Ishikawa (cell line): ENCODE measurements at regions not wholly inside any gene's neighbourhood (a gene's known extent, or its start where the extent isn't known, plus 50 kb on each side); places are given as distances from the start of the nearest gene placed in this dataset.

Source experiments
- CEBPB ChIP-seq: IDR thresholded peaks from 2 replicates; pipeline ENCODE4 v1.6.1; 2012
- CREB1 ChIP-seq: IDR thresholded peaks from 2 replicates; pipeline ENCODE4 v1.6.1; 2012; ENCODE audit warnings: low read depth
- EGR1 ChIP-seq: IDR thresholded peaks from 2 replicates; pipeline ENCODE4 v1.6.1; 2012
- EP300 ChIP-seq: IDR thresholded peaks from 2 replicates; pipeline ENCODE4 v1.6.1; 2012; ENCODE audit warnings: borderline replicate concordance
- FOXM1 ChIP-seq: IDR thresholded peaks from 2 replicates; pipeline ENCODE4 v1.6.1; 2012; ENCODE audit warnings: low read depth, borderline replicate concordance
- NFIC ChIP-seq: IDR thresholded peaks from 2 replicates; pipeline ENCODE4 v1.6.1; 2012
- TAF1 ChIP-seq: IDR thresholded peaks from 2 replicates; pipeline ENCODE4 v1.6.1; 2012; ENCODE audit warnings: low read depth, mild to moderate bottlenecking
- TCF12 ChIP-seq: IDR thresholded peaks from 2 replicates; pipeline ENCODE4 v1.6.1; 2012; ENCODE audit warnings: low read depth
- YY1 ChIP-seq: IDR thresholded peaks from 2 replicates; pipeline ENCODE4 v1.6.1; 2012; ENCODE audit warnings: low read depth
- ZBTB7A ChIP-seq: IDR thresholded peaks from 2 replicates; pipeline ENCODE4 v1.6.1; 2012; ENCODE audit warnings: low read depth
- TF ChIP-seq, protein P1 (sequence below): IDR thresholded peaks from 2 replicates; pipeline ENCODE4 v1.6.1; 2012
- TF ChIP-seq, protein P2 (sequence below): IDR thresholded peaks from 2 replicates; pipeline ENCODE4 v1.6.1; 2012
- TF ChIP-seq, protein P3 (sequence below): IDR thresholded peaks from 2 replicates; pipeline ENCODE4 v1.6.1; 2012; ENCODE audit warnings: low read depth, mild to moderate bottlenecking

DNA sequence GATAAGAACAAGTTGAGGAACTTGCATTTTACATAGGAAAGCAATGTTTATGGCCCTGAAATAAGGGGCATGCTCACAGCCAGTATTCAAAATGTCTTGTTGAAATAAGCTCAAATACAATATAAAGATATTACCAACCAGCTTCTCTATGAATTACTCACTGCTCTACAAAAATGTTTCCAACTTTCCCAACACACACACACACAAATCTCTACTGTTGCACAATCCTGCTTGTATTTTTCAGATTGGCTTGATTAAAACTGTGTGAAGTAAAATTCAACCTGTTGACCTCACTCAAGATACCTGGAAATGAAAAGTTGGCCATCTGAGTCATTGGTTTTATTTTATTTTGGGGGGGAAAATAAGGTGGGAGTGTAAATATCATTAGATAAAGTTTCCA lies 128.6 kb downstream of the CHIC2 start:
- TF ChIP-seq, protein P1, sequence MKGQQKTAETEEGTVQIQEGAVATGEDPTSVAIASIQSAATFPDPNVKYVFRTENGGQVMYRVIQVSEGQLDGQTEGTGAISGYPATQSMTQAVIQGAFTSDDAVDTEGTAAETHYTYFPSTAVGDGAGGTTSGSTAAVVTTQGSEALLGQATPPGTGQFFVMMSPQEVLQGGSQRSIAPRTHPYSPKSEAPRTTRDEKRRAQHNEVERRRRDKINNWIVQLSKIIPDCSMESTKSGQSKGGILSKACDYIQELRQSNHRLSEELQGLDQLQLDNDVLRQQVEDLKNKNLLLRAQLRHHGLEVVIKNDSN, result no peak
- TF ChIP-seq YY1, result no peak
- no peak for TF ChIP-seq TAF1
- TF ChIP-seq EP300, result no peak
- TF ChIP-seq CREB1, result no peak
- TF ChIP-seq TCF12, result no peak
- TF ChIP-seq, protein P2, sequence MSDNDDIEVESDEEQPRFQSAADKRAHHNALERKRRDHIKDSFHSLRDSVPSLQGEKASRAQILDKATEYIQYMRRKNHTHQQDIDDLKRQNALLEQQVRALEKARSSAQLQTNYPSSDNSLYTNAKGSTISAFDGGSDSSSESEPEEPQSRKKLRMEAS, result no peak
- TF ChIP-seq, protein P3, sequence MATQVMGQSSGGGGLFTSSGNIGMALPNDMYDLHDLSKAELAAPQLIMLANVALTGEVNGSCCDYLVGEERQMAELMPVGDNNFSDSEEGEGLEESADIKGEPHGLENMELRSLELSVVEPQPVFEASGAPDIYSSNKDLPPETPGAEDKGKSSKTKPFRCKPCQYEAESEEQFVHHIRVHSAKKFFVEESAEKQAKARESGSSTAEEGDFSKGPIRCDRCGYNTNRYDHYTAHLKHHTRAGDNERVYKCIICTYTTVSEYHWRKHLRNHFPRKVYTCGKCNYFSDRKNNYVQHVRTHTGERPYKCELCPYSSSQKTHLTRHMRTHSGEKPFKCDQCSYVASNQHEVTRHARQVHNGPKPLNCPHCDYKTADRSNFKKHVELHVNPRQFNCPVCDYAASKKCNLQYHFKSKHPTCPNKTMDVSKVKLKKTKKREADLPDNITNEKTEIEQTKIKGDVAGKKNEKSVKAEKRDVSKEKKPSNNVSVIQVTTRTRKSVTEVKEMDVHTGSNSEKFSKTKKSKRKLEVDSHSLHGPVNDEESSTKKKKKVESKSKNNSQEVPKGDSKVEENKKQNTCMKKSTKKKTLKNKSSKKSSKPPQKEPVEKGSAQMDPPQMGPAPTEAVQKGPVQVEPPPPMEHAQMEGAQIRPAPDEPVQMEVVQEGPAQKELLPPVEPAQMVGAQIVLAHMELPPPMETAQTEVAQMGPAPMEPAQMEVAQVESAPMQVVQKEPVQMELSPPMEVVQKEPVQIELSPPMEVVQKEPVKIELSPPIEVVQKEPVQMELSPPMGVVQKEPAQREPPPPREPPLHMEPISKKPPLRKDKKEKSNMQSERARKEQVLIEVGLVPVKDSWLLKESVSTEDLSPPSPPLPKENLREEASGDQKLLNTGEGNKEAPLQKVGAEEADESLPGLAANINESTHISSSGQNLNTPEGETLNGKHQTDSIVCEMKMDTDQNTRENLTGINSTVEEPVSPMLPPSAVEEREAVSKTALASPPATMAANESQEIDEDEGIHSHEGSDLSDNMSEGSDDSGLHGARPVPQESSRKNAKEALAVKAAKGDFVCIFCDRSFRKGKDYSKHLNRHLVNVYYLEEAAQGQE, result no peak
- no peak for TF ChIP-seq FOXM1
- TF ChIP-seq CEBPB, result no peak
- no peak for TF ChIP-seq EGR1
- TF ChIP-seq NFIC, result no peak
- no peak for TF ChIP-seq ZBTB7A
